ENCODE measurements at regions not wholly inside any gene's neighbourhood (a gene's known extent, or its start where the extent isn't known, plus 50 kb on each side); places are given as distances from the start of the nearest gene placed in this dataset.
A peak's percentile ranks its signal among the peaks of the same experiment; 100 is the strongest.

- no peaks in the 10 kb centered on the region for H3K36me3 Mint-ChIP-seq (ENCODE audit: insufficient read depth, unreplicated experiment)
- no peak for TF ChIP-seq CTCF (IDR thresholded peaks at IDR 0.05; ENCODE audit: unreplicated experiment)
- no peak overlapping the region for H3K27ac Mint-ChIP-seq (ENCODE audit: low read depth, unreplicated experiment)
- intact Hi-C loops (cut with micrococcal nuclease): no loop called here
- no peaks in the 10 kb centered on the region for H3K4me1 Mint-ChIP-seq (ENCODE audit: insufficient read depth, unreplicated experiment)
- DNase-seq (ENCODE audit: unreplicated experiment): peak; percentile 16
- POLR2A ChIA-PET: no interaction called here
- CTCF ChIA-PET: interaction anchor here (1.0 to 4.0 kb wide), 2 partner anchors 7 to 209 kb away, joined by 3 to 31 read pairs; no protein-coding TSS in a partner anchor
- H3K27me3 Mint-ChIP-seq (ENCODE audit: insufficient read depth, unreplicated experiment): no peaks in the 10 kb centered on the region
- H3K9me3 Mint-ChIP-seq (ENCODE audit: unreplicated experiment): no peaks in the 10 kb centered on the region
- BruUV-seq (replicated peaks): no TSS peak
- H3K4me3 Mint-ChIP-seq (ENCODE audit: unreplicated experiment): no peak overlapping the region
Observed at GRCh38 chr5:42064821-42065220, 139.7 kb downstream of the FBXO4 start.

- Mint-ChIP-seq H3K36me3 (ENCODE audit: insufficient read depth, unreplicated experiment) (no peaks in the 10 kb centered on the region), H3K27me3 (ENCODE audit: insufficient read depth, unreplicated experiment) (no peaks in the 10 kb centered on the region), H3K9me3 (ENCODE audit: unreplicated experiment) (no peaks in the 10 kb centered on the region), H3K27ac (ENCODE audit: low read depth, unreplicated experiment) (no peak overlapping the region), H3K4me1 (ENCODE audit: insufficient read depth, unreplicated experiment) (no peaks in the 10 kb centered on the region), H3K4me3 (ENCODE audit: unreplicated experiment) (no peak overlapping the region)
- DNase-seq (ENCODE audit: unreplicated experiment): no peak
- BruUV-seq (replicated peaks): no TSS peak
- CTCF ChIA-PET: interaction anchor here (0.6 to 4.0 kb wide), 3 partner anchors 8 to 701 kb away, joined by 3 to 31 read pairs (median 5); no protein-coding TSS in a partner anchor
- intact Hi-C loops (cut with micrococcal nuclease): no loop called here
- TF ChIP-seq CTCF (IDR thresholded peaks at IDR 0.05; ENCODE audit: unreplicated experiment): no peak
- POLR2A ChIA-PET: no interaction called here
Observed at GRCh38 chr5:42066131-42066530, 141.1 kb downstream of the FBXO4 start.

GRCh38 chr5:42074353-42074752 lies 149.3 kb downstream of the FBXO4 start:
- ChIA-PET POLR2A (no interaction called here), CTCF (no interaction called here)
- Mint-ChIP-seq H3K27me3 (ENCODE audit: insufficient read depth, unreplicated experiment) (no peaks in the 10 kb centered on the region), H3K9me3 (ENCODE audit: unreplicated experiment) (peaks cover 6% of the 10 kb centered on the region), H3K36me3 (ENCODE audit: insufficient read depth, unreplicated experiment) (no peaks in the 10 kb centered on the region), H3K4me1 (ENCODE audit: insufficient read depth, unreplicated experiment) (no peaks in the 10 kb centered on the region), H3K4me3 (ENCODE audit: unreplicated experiment) (no peak overlapping the region), H3K27ac (ENCODE audit: low read depth, unreplicated experiment) (no peak overlapping the region)
- intact Hi-C loops (cut with micrococcal nuclease): no loop called here
- no TSS peak for BruUV-seq (replicated peaks)
- no peak for DNase-seq (ENCODE audit: unreplicated experiment)
- TF ChIP-seq CTCF (IDR thresholded peaks at IDR 0.05; ENCODE audit: unreplicated experiment): no peak

- intact Hi-C loops (cut with micrococcal nuclease): no loop called here
- no peak overlapping the region for H3K27ac Mint-ChIP-seq (ENCODE audit: low read depth, unreplicated experiment)
Observed at GRCh38 chr5:42089705-42090104, 164.6 kb downstream of the FBXO4 start.

More at GRCh38 chr5:42089705-42090104, 164.6 kb downstream of the FBXO4 start:
- ChIA-PET POLR2A (no interaction called here), CTCF (no interaction called here)
- H3K36me3 Mint-ChIP-seq (ENCODE audit: insufficient read depth, unreplicated experiment): no peaks in the 10 kb centered on the region
- no peaks in the 10 kb centered on the region for H3K27me3 Mint-ChIP-seq (ENCODE audit: insufficient read depth, unreplicated experiment)
- no peaks in the 10 kb centered on the region for H3K9me3 Mint-ChIP-seq (ENCODE audit: unreplicated experiment)
- H3K4me1 Mint-ChIP-seq (ENCODE audit: insufficient read depth, unreplicated experiment): no peaks in the 10 kb centered on the region
- no TSS peak for BruUV-seq (replicated peaks)
- TF ChIP-seq CTCF (IDR thresholded peaks at IDR 0.05; ENCODE audit: unreplicated experiment): no peak
- no peak for DNase-seq (ENCODE audit: unreplicated experiment)
- no peak overlapping the region for H3K4me3 Mint-ChIP-seq (ENCODE audit: unreplicated experiment)

Measured in MCF 10A (cell line).